IMR-90 (cell line): ENCODE measurements at regions not wholly inside any gene's neighbourhood (a gene's known extent, or its start where the extent isn't known, plus 50 kb on each side); places are given as distances from the start of the nearest gene placed in this dataset.

Source experiments
- ATAC-seq: fragments of 200-7000 bp; cut with Tn5 transposase; 2 replicates; pipeline ENCODE4 v1.9.1; 2020; ENCODE audit warnings: low read depth, mild to moderate bottlenecking, moderate library complexity
- BruUV-seq: library from RNA; stranded (reverse); fragments of 400-500 nt; replicated peaks from 2 replicates; lab custom pipeline; 2021; lab: Mats Ljungman, UMichigan
- CTCF ChIA-PET: fragments of 300-600 bp; formaldehyde crosslinking; extraction: SDS; loops from one replicate; lab custom pipeline; 2021; ENCODE audit warnings: antibody characterized with exemption; lab: Yijun Ruan, JAX
- POLR2A ChIA-PET: fragments of 300-600 bp; sonication (Branson Sonifier 250); formaldehyde crosslinking; loops from one replicate; lab custom pipeline; 2022; ENCODE audit warnings: antibody characterized with exemption; ENCODE audit not compliant: unreplicated experiment; lab: Charles Lee
- DNase-seq: peaks from one replicate; pipeline ENCODE4 v3.0.0; 2013
- H2AFZ ChIP-seq: replicated peaks from 2 replicates; pipeline ENCODE3; 2013; ENCODE audit warnings: low read length, mild to moderate bottlenecking; ENCODE audit not compliant: poor library complexity
- H2AK5ac ChIP-seq: 2 replicates; pipeline ENCODE4 v1.6.1; 2013; ENCODE audit warnings: low read depth, low read length, inconsistent platforms
- H2AK9ac ChIP-seq: replicated peaks from 2 replicates; pipeline ENCODE3; 2013; ENCODE audit warnings: mild to moderate bottlenecking, low read depth, low read length, moderate library complexity; ENCODE audit not compliant: poor library complexity
- H2BK120ac ChIP-seq: 2 replicates; pipeline ENCODE4 v1.6.1; 2013; ENCODE audit warnings: low read depth, low read length, inconsistent platforms
- H2BK15ac ChIP-seq: 3 replicates; pipeline ENCODE4 v1.6.1; 2013; ENCODE audit warnings: low read depth, low read length, inconsistent platforms
- H2BK20ac ChIP-seq: 2 replicates; pipeline ENCODE4 v1.6.1; 2013; ENCODE audit warnings: low read depth, mild to moderate bottlenecking, inconsistent platforms, low read length, moderate library complexity
- H2BK5ac ChIP-seq: 2 replicates; pipeline ENCODE4 v1.6.1; 2013; ENCODE audit warnings: mild to moderate bottlenecking, low read depth, low read length, inconsistent platforms; ENCODE audit not compliant: poor library complexity, severe bottlenecking
- H3K14ac ChIP-seq: replicated peaks from 2 replicates; pipeline ENCODE4 v1.6.1; 2013; ENCODE audit warnings: low read depth, low read length, inconsistent platforms
- H3K18ac ChIP-seq: 2 replicates; pipeline ENCODE4 v1.6.1; 2013; ENCODE audit warnings: low read depth, low read length, control low read depth
- H3K23ac ChIP-seq: 2 replicates; pipeline ENCODE4 v1.6.1; 2013; ENCODE audit warnings: low read depth, low read length, inconsistent platforms
- H3K27ac ChIP-seq: 2 replicates; pipeline ENCODE4 v1.5.1; 2013; ENCODE audit warnings: mild to moderate bottlenecking, control low read depth, low read length; ENCODE audit not compliant: insufficient read depth
- H3K27me3 ChIP-seq: 2 replicates; pipeline ENCODE4 v1.6.1; 2013; ENCODE audit warnings: low read length; ENCODE audit not compliant: control insufficient read depth, insufficient read depth
- H3K36me3 ChIP-seq: 2 replicates; pipeline ENCODE4 v1.6.1; 2013; ENCODE audit warnings: low read length, mixed read lengths; ENCODE audit not compliant: control insufficient read depth, insufficient read depth
- H3K4ac ChIP-seq: 2 replicates; pipeline ENCODE4 v1.6.1; 2013; ENCODE audit warnings: low read depth, low read length, inconsistent platforms
- H3K4me1 ChIP-seq: 2 replicates; pipeline ENCODE4 v1.6.1; 2013; ENCODE audit warnings: low read length, mixed read lengths; ENCODE audit not compliant: control insufficient read depth, insufficient read depth
- H3K4me2 ChIP-seq: 2 replicates; pipeline ENCODE4 v1.6.1; 2013; ENCODE audit warnings: low read depth, mild to moderate bottlenecking, control low read depth, low read length, moderate library complexity
- H3K4me3 ChIP-seq: 2 replicates; pipeline ENCODE4 v1.5.1; 2013; ENCODE audit warnings: low read depth, mild to moderate bottlenecking, control low read depth, low read length, moderate library complexity; ENCODE audit not compliant: insufficient read depth
- H3K56ac ChIP-seq: 2 replicates; pipeline ENCODE4 v1.6.1; 2013; ENCODE audit warnings: low read length, inconsistent platforms; ENCODE audit not compliant: insufficient read depth; ENCODE audit errors: extremely low read depth
- H3K79me1 ChIP-seq, 2 experiments: 2 replicates each; pipeline ENCODE4 v1.6.1; 2013; ENCODE audit warnings: low read length in 2 of 2, inconsistent platforms in 1 of 2, low read depth in 1 of 2
- H3K9ac ChIP-seq: 2 replicates; pipeline ENCODE4 v1.6.1; 2013; ENCODE audit warnings: low read depth, low read length, control low read depth
- H3K9me1 ChIP-seq: 2 replicates; pipeline ENCODE4 v1.6.1; 2013; ENCODE audit warnings: low read length, inconsistent platforms; ENCODE audit not compliant: insufficient read depth
- H3K9me3 ChIP-seq: 2 replicates; pipeline ENCODE4 v1.6.1; 2013; ENCODE audit warnings: low read length; ENCODE audit not compliant: control insufficient read depth, insufficient read depth
- H4K20me1 ChIP-seq: 2 replicates; pipeline ENCODE4 v1.6.1; 2013; ENCODE audit warnings: low read length, inconsistent platforms; ENCODE audit not compliant: insufficient read depth
- H4K5ac ChIP-seq: 2 replicates; pipeline ENCODE4 v1.6.1; 2013; ENCODE audit warnings: mild to moderate bottlenecking, low read depth, low read length, control low read depth
- H4K8ac ChIP-seq, 2 experiments: 2 replicates each; pipeline ENCODE4 v1.6.1; 2013; ENCODE audit warnings: low read depth in 2 of 2, low read length in 2 of 2, control low read depth in 1 of 2, inconsistent platforms in 1 of 2
- H4K91ac ChIP-seq: 2 replicates; pipeline ENCODE4 v1.6.1; 2013; ENCODE audit warnings: low read depth, low read length, inconsistent platforms; ENCODE audit not compliant: insufficient read depth
- FOS ChIP-seq: fragments of 150-350 bp; IDR thresholded peaks from 2 replicates; pipeline ENCODE4 v1.6.1; 2016; ENCODE audit warnings: low read depth, low read length
- MAFK ChIP-seq: IDR thresholded peaks from 2 replicates; pipeline ENCODE4 v1.6.1; 2012; ENCODE audit warnings: low read depth, low read length, improper control_type of control experiment
- NFE2L2 ChIP-seq: fragments of 150-350 bp; IDR thresholded peaks from 2 replicates; pipeline ENCODE4 v1.6.1; 2016; ENCODE audit warnings: low read depth, mild to moderate bottlenecking, low read length
- POLR2A ChIP-seq: IDR thresholded peaks from 2 replicates; pipeline ENCODE4 v1.6.1; 2012; ENCODE audit warnings: mild to moderate bottlenecking, low read depth, low read length
- RAD21 ChIP-seq: IDR thresholded peaks from 2 replicates; pipeline ENCODE4 v1.6.1; 2012; ENCODE audit warnings: low read length, improper control_type of control experiment
- WGBS, 2 experiments: methylation state at CpG; one replicate each; pipeline versions ENCODE4 v1.1.5 to v1.1.7; 2013; ENCODE audit warnings: missing lambda C conversion rate in 2 of 2; ENCODE audit not compliant: insufficient read length in 1 of 2; ENCODE audit errors: extremely low coverage in 2 of 2; 5-methylcytosine and 5-hydroxymethylcytosine counted together
- dilution Hi-C: fragments of 300-500 bp; cut with HindIII; formaldehyde crosslinking; loops from one replicate; pipeline ENCODE4 v1.14.3; 2018; ENCODE audit warnings: low sequenced_read_pairs; ENCODE audit not compliant: unreplicated experiment
- in situ Hi-C: fragments of 300-500 bp; cut with MboI; formaldehyde crosslinking; loops from 3 replicates; pipeline ENCODE4 v1.14.3; 2019; ENCODE audit warnings: low sequenced_read_pairs, inconsistent platforms, mixed read lengths
- intact Hi-C: fragments of 100-400 bp; cut with micrococcal nuclease; formaldehyde crosslinking; loops from 2 replicates; pipeline ENCODE4 v1.10.0; 2022
- TF ChIP-seq, protein P1 (sequence below): conservative IDR thresholded peaks from 2 replicates; pipeline ENCODE4 v1.5.1; 2012; ENCODE audit warnings: mild to moderate bottlenecking, low read depth, low read length, improper control_type of control experiment

GRCh38 chr2:128792476-128793054 lies 473.9 kb upstream of the HS6ST1 start:
- no TSS peak for BruUV-seq
- Histone ChIP-seq H4K91ac (no peak overlapping the region), H2BK15ac (no peak overlapping the region), H3K9ac (no peak overlapping the region), H3K18ac (no peak overlapping the region), H3K79me1 (no peaks in the 10 kb centered on the region), H4K5ac (no peak overlapping the region), H3K27me3 (no peaks in the 10 kb centered on the region; the same call in 1 of the 2 replicates), H2AK9ac (no peak overlapping the region), H3K4me2 (no peak overlapping the region), H3K23ac (no peak overlapping the region), H3K27ac (no peak overlapping the region), H2BK20ac (no peak overlapping the region), H2AFZ (peak overlapping the region; percentile 32), H2BK120ac (no peak overlapping the region), H3K36me3 (no peaks in the 10 kb centered on the region), H2AK5ac (no peak overlapping the region), H3K4me1 (no peaks in the 10 kb centered on the region), H4K20me1 (no peaks in the 10 kb centered on the region), H3K4me3 (no peak overlapping the region), H3K9me3 (peaks cover 2% of the 10 kb centered on the region; the same call in 1 of the 2 replicates), H3K9me1 (no peaks in the 10 kb centered on the region), H4K8ac (no peak overlapping the region), H3K4ac (no peak overlapping the region), H2BK5ac (no peak overlapping the region), H3K14ac (no peak overlapping the region), H3K56ac (no peak overlapping the region)
- 79% methylated on average over 5 of the region's 7 CpGs; no CpG with 5 or more reads in 1 of the 2 experiments for WGBS, 2 experiments
- POLR2A ChIA-PET, result no interaction called here
- CTCF ChIA-PET, result no interaction called here
- intact Hi-C loops (no loop called here), dilution Hi-C loops (no loop called here), in situ Hi-C loops (no loop called here)
- ATAC-seq (no peak), DNase-seq (no peak)
- TF ChIP-seq MAFK (no peak), NFE2L2 (no peak), FOS (no peak), RAD21 (no peak), POLR2A (no peak)
- TF ChIP-seq, protein P1, sequence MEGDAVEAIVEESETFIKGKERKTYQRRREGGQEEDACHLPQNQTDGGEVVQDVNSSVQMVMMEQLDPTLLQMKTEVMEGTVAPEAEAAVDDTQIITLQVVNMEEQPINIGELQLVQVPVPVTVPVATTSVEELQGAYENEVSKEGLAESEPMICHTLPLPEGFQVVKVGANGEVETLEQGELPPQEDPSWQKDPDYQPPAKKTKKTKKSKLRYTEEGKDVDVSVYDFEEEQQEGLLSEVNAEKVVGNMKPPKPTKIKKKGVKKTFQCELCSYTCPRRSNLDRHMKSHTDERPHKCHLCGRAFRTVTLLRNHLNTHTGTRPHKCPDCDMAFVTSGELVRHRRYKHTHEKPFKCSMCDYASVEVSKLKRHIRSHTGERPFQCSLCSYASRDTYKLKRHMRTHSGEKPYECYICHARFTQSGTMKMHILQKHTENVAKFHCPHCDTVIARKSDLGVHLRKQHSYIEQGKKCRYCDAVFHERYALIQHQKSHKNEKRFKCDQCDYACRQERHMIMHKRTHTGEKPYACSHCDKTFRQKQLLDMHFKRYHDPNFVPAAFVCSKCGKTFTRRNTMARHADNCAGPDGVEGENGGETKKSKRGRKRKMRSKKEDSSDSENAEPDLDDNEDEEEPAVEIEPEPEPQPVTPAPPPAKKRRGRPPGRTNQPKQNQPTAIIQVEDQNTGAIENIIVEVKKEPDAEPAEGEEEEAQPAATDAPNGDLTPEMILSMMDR, result no peak
